BLaER1 (cell line): ENCODE measurements at regions not wholly inside any gene's neighbourhood (a gene's known extent, or its start where the extent isn't known, plus 50 kb on each side); places are given as distances from the start of the nearest gene placed in this dataset.

Experiments
- H3K27ac ChIP-seq: shearing (Covaris generic); formaldehyde crosslinking; 2 replicates; pipeline ENCODE4 v1.8.1; 2022
- H3K27me3 ChIP-seq: shearing (Covaris generic); formaldehyde crosslinking; 2 replicates; pipeline ENCODE4 v1.8.1; 2022
- H3K36me3 ChIP-seq: shearing (Covaris generic); formaldehyde crosslinking; 2 replicates; pipeline ENCODE4 v1.8.1; 2022
- H3K4me1 ChIP-seq: shearing (Covaris generic); formaldehyde crosslinking; 2 replicates; pipeline ENCODE4 v1.8.1; 2022
- H3K4me2 ChIP-seq: shearing (Covaris generic); formaldehyde crosslinking; 2 replicates; pipeline ENCODE4 v1.8.1; 2022
- H3K4me3 ChIP-seq: shearing (Covaris generic); formaldehyde crosslinking; 2 replicates; pipeline ENCODE4 v1.8.1; 2022
- H3K9ac ChIP-seq: shearing (Covaris generic); formaldehyde crosslinking; 2 replicates; pipeline ENCODE4 v1.8.1; 2022
- H3K9me3 ChIP-seq: shearing (Covaris generic); formaldehyde crosslinking; 2 replicates; pipeline ENCODE4 v1.8.1; 2022
- H4K20me1 ChIP-seq: shearing (Covaris generic); formaldehyde crosslinking; 2 replicates; pipeline ENCODE4 v1.8.1; 2022
- Cebpa-rat ChIP-seq: shearing (Covaris generic); IDR thresholded peaks from 2 replicates; pipeline ENCODE4 v1.8.1; 2022

GRCh38 chr3:24615177-24615576 lies 120.5 kb upstream of the THRB start:
- no peak overlapping the region for H3K9ac ChIP-seq
- H3K4me3 ChIP-seq = no peak overlapping the region
- no peak for TF ChIP-seq Cebpa-rat
- H4K20me1 ChIP-seq = no peaks in the 10 kb centered on the region
- no peak overlapping the region for H3K27ac ChIP-seq
- H3K36me3 ChIP-seq = no peaks in the 10 kb centered on the region
- H3K27me3 ChIP-seq = no peaks in the 10 kb centered on the region
- H3K4me2 ChIP-seq = no peak overlapping the region
- no peaks in the 10 kb centered on the region for H3K4me1 ChIP-seq
- no peaks in the 10 kb centered on the region for H3K9me3 ChIP-seq

GRCh38 chr3:24616110-24616829 lies 121.6 kb upstream of the THRB start:
- Histone ChIP-seq H3K9me3 (no peaks in the 10 kb centered on the region), H3K36me3 (no peaks in the 10 kb centered on the region), H3K4me2 (no peak overlapping the region), H3K4me1 (no peaks in the 10 kb centered on the region), H3K4me3 (no peak overlapping the region), H4K20me1 (no peaks in the 10 kb centered on the region), H3K27ac (no peak overlapping the region), H3K27me3 (no peaks in the 10 kb centered on the region), H3K9ac (no peak overlapping the region)
- no peak for TF ChIP-seq Cebpa-rat

DNA sequence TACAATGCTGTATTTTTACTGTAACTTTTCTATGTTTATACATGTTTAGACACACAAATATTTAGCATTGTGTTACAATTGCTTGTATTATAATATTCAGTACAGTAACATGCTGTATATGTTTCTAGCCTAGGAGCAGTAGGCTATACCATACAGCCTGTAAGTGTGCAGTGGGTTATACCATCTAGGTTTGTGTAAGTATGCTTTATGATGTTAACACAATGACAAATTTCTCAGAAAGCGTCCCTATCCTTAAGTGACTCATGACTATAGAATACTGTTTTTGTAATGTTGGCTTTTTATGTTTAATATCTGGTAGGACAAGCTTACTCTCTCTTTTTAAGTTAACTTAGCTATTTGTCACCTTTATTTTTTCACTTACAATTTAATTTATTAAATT lies 127.5 kb upstream of the THRB start:
- H3K36me3 ChIP-seq = no peaks in the 10 kb centered on the region
- H3K27me3 ChIP-seq = no peaks in the 10 kb centered on the region
- H3K9me3 ChIP-seq = no peaks in the 10 kb centered on the region
- no peak overlapping the region for H3K4me2 ChIP-seq
- peaks cover 8% of the 10 kb centered on the region; the same call in 1 of the 2 replicates for H3K4me1 ChIP-seq
- H3K27ac ChIP-seq = no peak overlapping the region
- no peaks in the 10 kb centered on the region for H4K20me1 ChIP-seq
- no peak for TF ChIP-seq Cebpa-rat
- H3K9ac ChIP-seq = no peak overlapping the region
- no peak overlapping the region for H3K4me3 ChIP-seq

DNA sequence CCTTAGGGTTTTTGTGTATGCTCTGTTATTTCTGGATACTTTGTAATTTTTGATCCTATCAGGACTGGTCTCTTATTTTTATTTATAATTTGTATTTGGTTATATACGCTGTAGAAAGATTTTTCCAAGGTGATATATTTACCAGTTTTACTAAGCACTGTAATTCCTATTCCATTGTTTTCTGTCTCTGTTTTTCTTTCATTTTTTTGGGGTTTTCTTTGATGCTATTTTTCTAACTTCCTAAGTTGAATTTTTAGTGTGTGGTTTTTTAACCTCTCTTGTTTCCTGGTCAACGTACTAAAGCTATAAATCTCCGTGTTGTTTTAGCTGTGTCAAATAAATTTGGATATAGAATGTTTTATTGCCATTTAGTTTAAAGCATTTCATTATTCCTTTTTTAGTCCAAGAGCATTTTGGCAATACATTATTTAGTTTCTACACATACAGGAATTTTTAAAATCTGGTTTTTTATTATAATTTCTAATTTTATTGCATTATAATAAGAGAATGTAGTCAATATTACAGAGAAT lies 128.1 kb upstream of the THRB start:
- H3K36me3 ChIP-seq = no peaks in the 10 kb centered on the region
- peak overlapping the region; percentile 47; the same call in 1 of the 2 replicates for H3K4me2 ChIP-seq
- H3K9me3 ChIP-seq = no peaks in the 10 kb centered on the region
- no peak overlapping the region for H3K27ac ChIP-seq
- H3K4me3 ChIP-seq = no peak overlapping the region
- no peaks in the 10 kb centered on the region for H3K27me3 ChIP-seq
- H3K4me1 ChIP-seq = peaks cover 8% of the 10 kb centered on the region; the same call in 1 of the 2 replicates
- TF ChIP-seq Cebpa-rat = no peak
- no peak overlapping the region for H3K9ac ChIP-seq
- no peaks in the 10 kb centered on the region for H4K20me1 ChIP-seq

DNA sequence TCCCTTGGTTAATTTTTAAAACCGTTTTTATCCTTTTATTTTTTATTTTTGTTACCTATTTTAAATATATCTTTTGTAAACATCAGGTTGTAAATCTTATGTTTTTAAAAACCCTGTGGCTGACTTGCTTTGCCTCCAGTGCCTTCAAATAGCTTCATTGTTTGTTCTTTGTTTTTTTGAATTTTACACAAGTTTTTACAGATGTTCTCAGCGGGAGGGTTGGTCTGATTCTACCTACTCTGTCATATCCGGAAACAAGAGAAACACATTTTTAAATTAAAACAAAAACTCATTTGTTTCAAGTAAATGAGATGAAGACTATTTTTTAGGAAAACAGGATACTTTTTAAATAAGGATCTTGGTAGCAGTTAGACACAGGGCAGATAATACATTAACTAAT lies 129.0 kb upstream of the THRB start:
- H3K4me3 ChIP-seq = no peak overlapping the region
- H3K9ac ChIP-seq = no peak overlapping the region
- no peak overlapping the region for H3K27ac ChIP-seq
- no peaks in the 10 kb centered on the region for H4K20me1 ChIP-seq
- TF ChIP-seq Cebpa-rat = no peak
- no peaks in the 10 kb centered on the region for H3K27me3 ChIP-seq
- H3K4me1 ChIP-seq = peaks cover 8% of the 10 kb centered on the region; the same call in 1 of the 2 replicates
- H3K36me3 ChIP-seq = no peaks in the 10 kb centered on the region
- H3K9me3 ChIP-seq = no peaks in the 10 kb centered on the region
- no peak overlapping the region for H3K4me2 ChIP-seq

DNA sequence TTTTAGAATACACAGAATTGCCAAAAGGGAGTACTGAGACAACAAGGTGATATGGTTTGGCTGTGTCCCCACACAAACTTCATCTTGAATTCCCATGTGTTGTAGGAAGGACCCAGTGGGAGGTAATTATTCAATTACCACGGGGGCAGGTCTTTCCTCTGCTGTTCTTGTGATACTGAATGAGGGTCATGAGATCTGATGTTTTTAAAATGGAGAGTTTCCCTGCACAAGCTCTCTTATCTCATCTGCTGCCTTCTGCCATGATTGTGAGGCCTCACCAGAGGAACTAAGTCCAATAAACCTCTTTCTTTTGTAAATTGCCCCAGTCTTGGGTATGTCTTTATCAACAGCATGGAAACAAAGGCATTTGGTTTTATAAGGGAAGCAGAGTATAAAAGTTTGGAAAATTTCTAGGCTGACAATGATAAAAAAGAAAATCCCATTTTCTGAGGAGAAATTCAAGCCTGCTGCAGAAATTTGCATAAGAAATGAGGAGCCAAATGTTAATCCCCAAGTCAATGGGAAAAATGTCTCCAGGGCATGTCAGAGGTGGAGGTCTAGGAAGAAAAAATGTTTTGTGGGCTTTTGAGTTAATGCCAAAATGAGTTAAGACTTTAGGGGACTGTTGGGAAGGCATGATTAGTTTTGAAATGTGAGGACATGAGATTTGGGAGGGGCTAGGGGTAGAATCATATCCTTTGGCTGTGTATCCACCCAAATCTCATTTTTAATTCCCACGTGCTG lies 130.5 kb upstream of the THRB start:
- no peak overlapping the region for H3K9ac ChIP-seq
- H4K20me1 ChIP-seq = no peaks in the 10 kb centered on the region
- TF ChIP-seq Cebpa-rat = no peak
- peaks cover 8% of the 10 kb centered on the region; the same call in 1 of the 2 replicates for H3K4me1 ChIP-seq
- H3K9me3 ChIP-seq = no peaks in the 10 kb centered on the region
- H3K4me3 ChIP-seq = no peak overlapping the region
- H3K36me3 ChIP-seq = no peaks in the 10 kb centered on the region
- no peak overlapping the region for H3K27ac ChIP-seq
- H3K27me3 ChIP-seq = no peaks in the 10 kb centered on the region
- no peak overlapping the region for H3K4me2 ChIP-seq

GRCh38 chr3:24628523-24629258 lies 134.0 kb upstream of the THRB start:
- Histone ChIP-seq H3K9ac (no peak overlapping the region), H3K27ac (no peak overlapping the region), H3K36me3 (no peaks in the 10 kb centered on the region), H4K20me1 (no peaks in the 10 kb centered on the region), H3K4me1 (no peaks in the 10 kb centered on the region), H3K9me3 (no peaks in the 10 kb centered on the region), H3K4me3 (no peak overlapping the region), H3K27me3 (no peaks in the 10 kb centered on the region), H3K4me2 (no peak overlapping the region)
- no peak for TF ChIP-seq Cebpa-rat

DNA sequence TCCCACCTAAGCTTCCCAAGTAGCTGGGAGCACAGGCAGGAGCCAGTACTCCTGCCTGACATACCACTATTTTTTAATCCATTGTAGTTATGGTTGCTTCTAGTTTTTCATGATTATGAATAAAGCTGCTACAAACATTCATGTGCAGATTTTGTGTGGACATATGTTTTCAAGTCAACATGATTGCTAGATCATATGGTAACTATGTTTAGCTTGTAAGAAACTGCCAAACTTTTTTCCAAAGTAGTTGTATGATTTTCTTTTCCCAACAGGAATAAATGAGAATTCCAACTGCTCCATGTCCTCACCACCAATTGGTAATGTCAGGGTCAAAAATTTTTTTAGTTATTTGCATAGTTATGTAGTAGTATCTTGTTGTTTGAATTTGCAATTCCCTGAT lies 136.8 kb upstream of the THRB start:
- no peaks in the 10 kb centered on the region for H3K4me1 ChIP-seq
- H3K9ac ChIP-seq = no peak overlapping the region
- H3K27me3 ChIP-seq = no peaks in the 10 kb centered on the region
- H3K36me3 ChIP-seq = no peaks in the 10 kb centered on the region
- no peak for TF ChIP-seq Cebpa-rat
- H3K9me3 ChIP-seq = peaks cover 4% of the 10 kb centered on the region; the same call in 1 of the 2 replicates
- no peak overlapping the region for H3K4me3 ChIP-seq
- no peak overlapping the region for H3K27ac ChIP-seq
- H4K20me1 ChIP-seq = no peaks in the 10 kb centered on the region
- no peak overlapping the region for H3K4me2 ChIP-seq

- Histone ChIP-seq H3K27me3 (no peaks in the 10 kb centered on the region), H3K9ac (no peak overlapping the region), H3K9me3 (peaks cover 10% of the 10 kb centered on the region), H4K20me1 (no peaks in the 10 kb centered on the region), H3K4me2 (no peak overlapping the region), H3K36me3 (no peaks in the 10 kb centered on the region), H3K4me1 (peaks cover 10% of the 10 kb centered on the region), H3K4me3 (no peak overlapping the region), H3K27ac (no peak overlapping the region)
- TF ChIP-seq Cebpa-rat = no peak
Observed at GRCh38 chr3:24639061-24639460, 144.4 kb upstream of the THRB start.
